ENCODE measurements at regions not wholly inside any gene's neighbourhood (a gene's known extent, or its start where the extent isn't known, plus 50 kb on each side); places are given as distances from the start of the nearest gene placed in this dataset.
"Not testable (repeated sequence)": the region's sequence is repeated elsewhere in the genome, so short reads cannot be mapped to it uniquely, and the experiment has no call there.

- Mint-ChIP-seq H3K9me3 (no peaks in the 10 kb centered on the region), H3K36me3 (no peaks in the 10 kb centered on the region), H3K27ac (no peak overlapping the region)
- ATAC-seq (no peak), DNase-seq (ENCODE audit: low spot score in 2 of 2) (no peak)
Measured at GRCh38 chr4:87716371-87717265, 66.5 kb downstream of the DMP1 start.

- Mint-ChIP-seq H3K36me3 (no peaks in the 10 kb centered on the region), H3K27ac (no peak overlapping the region)
- no peak for DNase-seq (ENCODE audit: low spot score in 2 of 2)
Measured at GRCh38 chr4:87717276-87718031, 67.4 kb downstream of the DMP1 start.

GRCh38 chr4:87718217-87718835, 68.2 kb downstream of the DMP1 start:
- Mint-ChIP-seq H3K27ac (no peak overlapping the region), H3K36me3 (no peaks in the 10 kb centered on the region), H3K9me3 (no peaks in the 10 kb centered on the region)
- no peak for DNase-seq (ENCODE audit: low spot score in 2 of 2)
- ATAC-seq: no peak

More at GRCh38 chr4:87717276-87718031, 67.4 kb downstream of the DMP1 start:
- H3K9me3 Mint-ChIP-seq: no peaks in the 10 kb centered on the region
- ATAC-seq: no peak

- Mint-ChIP-seq H3K9me3 (peaks cover 8 to 10% of the 10 kb centered on the region in 2 donors), H3K36me3 (peaks cover 8 to 9% of the 10 kb centered on the region in 2 donors), H3K27ac (no peak overlapping the region)
- ATAC-seq: no peak
- DNase-seq (ENCODE audit: low spot score in 2 of 2): no peak
Measured at GRCh38 chr4:87720094-87720691, 70.1 kb downstream of the DMP1 start.

GRCh38 chr4:87725287-87725686, 74.1 kb upstream of the IBSP start:
- peaks cover 10 to 11% of the 10 kb centered on the region in 2 donors for H3K9me3 Mint-ChIP-seq
- not testable (repeated sequence) for H3K27ac Mint-ChIP-seq; DNase-seq (ENCODE audit: low spot score in 2 of 2); ATAC-seq
- H3K36me3 Mint-ChIP-seq: peaks cover 10 to 11% of the 10 kb centered on the region in 2 donors

GRCh38 chr4:87732033-87732765, 67.2 kb upstream of the IBSP start:
- Mint-ChIP-seq H3K27ac (no peak overlapping the region), H3K36me3 (no peaks in the 10 kb centered on the region), H3K9me3 (no peaks in the 10 kb centered on the region)
- DNase-seq (ENCODE audit: low spot score in 2 of 2): no peak
- ATAC-seq: no peak

- ATAC-seq: no peak
- peak overlapping the region in 1 of 2 donors; percentile 11 for H3K27ac Mint-ChIP-seq
- DNase-seq (ENCODE audit: low spot score in 2 of 2): no peak
- H3K36me3 Mint-ChIP-seq: no peaks in the 10 kb centered on the region
- no peaks in the 10 kb centered on the region for H3K9me3 Mint-ChIP-seq
Measured at GRCh38 chr4:87734084-87734483, 65.3 kb upstream of the IBSP start.

- DNase-seq (ENCODE audit: low spot score in 2 of 2) (no peak), ATAC-seq (no peak)
- no peak overlapping the region for H3K27ac Mint-ChIP-seq
- H3K36me3 Mint-ChIP-seq: no peaks in the 10 kb centered on the region
- H3K9me3 Mint-ChIP-seq: no peaks in the 10 kb centered on the region
Measured at GRCh38 chr4:87734936-87735335, 64.4 kb upstream of the IBSP start.

GRCh38 chr4:87738483-87738882, 60.9 kb upstream of the IBSP start:
- H3K9me3 Mint-ChIP-seq: no peaks in the 10 kb centered on the region
- H3K36me3 Mint-ChIP-seq: no peaks in the 10 kb centered on the region
- DNase-seq (ENCODE audit: low spot score in 2 of 2) (no peak), ATAC-seq (no peak)
- H3K27ac Mint-ChIP-seq: no peak overlapping the region

- DNase-seq (ENCODE audit: low spot score in 2 of 2) (no peak), ATAC-seq (no peak)
- no peak overlapping the region for H3K27ac Mint-ChIP-seq
- H3K9me3 Mint-ChIP-seq: no peaks in the 10 kb centered on the region
- H3K36me3 Mint-ChIP-seq: no peaks in the 10 kb centered on the region
Measured at GRCh38 chr4:87739494-87739893, 59.9 kb upstream of the IBSP start.

GRCh38 chr4:87745064-87745807, 54.1 kb upstream of the IBSP start:
- Mint-ChIP-seq H3K9me3 (peaks cover 0 to 4% of the 10 kb centered on the region in 2 donors), H3K36me3 (no peaks in the 10 kb centered on the region)

GRCh38 chr4:87746001-87746400, 53.4 kb upstream of the IBSP start:
- Mint-ChIP-seq H3K36me3 (no peaks in the 10 kb centered on the region), H3K9me3 (peaks cover 0 to 4% of the 10 kb centered on the region in 2 donors), H3K27ac (no peak overlapping the region)
- no peak for DNase-seq (ENCODE audit: low spot score in 2 of 2)
- ATAC-seq: no peak

More at GRCh38 chr4:87745064-87745807, 54.1 kb upstream of the IBSP start:
- no peak for ATAC-seq
- no peak for DNase-seq (ENCODE audit: low spot score in 2 of 2)
- H3K27ac Mint-ChIP-seq: no peak overlapping the region

Measured in activated naive CD4-positive, alpha-beta T cell treated with anti-CD3 and anti-CD28 coated beads, Interleukin-2, amount 50 U/mL, for 72 hours (primary cell).